HG02571 (cell line): ENCODE measurements at regions not wholly inside any gene's neighbourhood (a gene's known extent, or its start where the extent isn't known, plus 50 kb on each side); places are given as distances from the start of the nearest gene placed in this dataset.

Source experiments
- ATAC-seq: cut with Tn5 transposase; IDR thresholded peaks from one replicate; pipeline ENCODE4 v1.9.1; 2021; ENCODE audit warnings: mild to moderate bottlenecking, moderate library complexity; ENCODE audit not compliant: unreplicated experiment

GRCh38 chr17:12574525-12574924, 91.2 kb upstream of the MYOCD start:
- ATAC-seq, result no peak

- no peak for ATAC-seq
Measured at GRCh38 chr17:12575641-12576040, 90.0 kb upstream of the MYOCD start.

- ATAC-seq, result no peak
Measured at GRCh38 chr17:12579288-12579687, 86.4 kb upstream of the MYOCD start.

- ATAC-seq, result no peak
Measured at GRCh38 chr17:12580640-12581039, 85.0 kb upstream of the MYOCD start.

GRCh38 chr17:12584727-12585126, 81.0 kb upstream of the MYOCD start:
- no peak for ATAC-seq

- no peak for ATAC-seq
Measured at GRCh38 chr17:12588531-12588930, 77.2 kb upstream of the MYOCD start.

- ATAC-seq, result no peak
Measured at GRCh38 chr17:12590417-12590816, 75.3 kb upstream of the MYOCD start.

- ATAC-seq, result no peak
Measured at GRCh38 chr17:12591021-12591735, 74.5 kb upstream of the MYOCD start.

GRCh38 chr17:12592941-12593340, 72.7 kb upstream of the MYOCD start:
- ATAC-seq, result no peak

GRCh38 chr17:12596961-12597360, 68.7 kb upstream of the MYOCD start:
- ATAC-seq, result no peak

- no peak for ATAC-seq
Measured at GRCh38 chr17:12597895-12598294, 67.8 kb upstream of the MYOCD start.

- no peak for ATAC-seq
Measured at GRCh38 chr17:12599186-12599920, 66.3 kb upstream of the MYOCD start.

- ATAC-seq, result no peak
Measured at GRCh38 chr17:12600349-12600748, 65.3 kb upstream of the MYOCD start.

- no peak for ATAC-seq
Measured at GRCh38 chr17:12603566-12603965, 62.1 kb upstream of the MYOCD start.

- ATAC-seq, result no peak
Measured at GRCh38 chr17:12605222-12605621, 60.5 kb upstream of the MYOCD start.

GRCh38 chr17:12613566-12613965, 52.1 kb upstream of the MYOCD start:
- no peak for ATAC-seq
